Astrocyte (in vitro differentiated cells and primary cell): ENCODE measurements at regions not wholly inside any gene's neighbourhood (a gene's known extent, or its start where the extent isn't known, plus 50 kb on each side); places are given as distances from the start of the nearest gene placed in this dataset.

Experiments
- DNase-seq: peaks from one replicate; pipeline ENCODE4 v3.0.0-alpha.2; 2010; ENCODE audit warnings: low read depth
- FAIRE-seq: peaks from 2 replicates; lab custom pipeline; 2011; peaks lifted over from hg19 to GRCh38; lab: Jason Lieb, UNC
- H2AFZ ChIP-seq: 2 replicates; pipeline ENCODE4 v1.6.0; 2012; ENCODE audit warnings: low read depth, low read length, inconsistent platforms
- H3K27ac ChIP-seq: 2 replicates; pipeline ENCODE4 v1.5.1; 2011; ENCODE audit warnings: low read depth, low read length, inconsistent platforms
- H3K27me3 ChIP-seq: 2 replicates; pipeline ENCODE4 v1.6.0; 2011; ENCODE audit warnings: low read length, inconsistent platforms; ENCODE audit not compliant: insufficient read depth
- H3K36me3 ChIP-seq: 2 replicates; pipeline ENCODE4 v1.5.1; 2011; ENCODE audit warnings: low read length, inconsistent platforms; ENCODE audit not compliant: insufficient read depth
- H3K4me1 ChIP-seq: 2 replicates; pipeline ENCODE4 v1.5.1; 2011; ENCODE audit warnings: low read length, inconsistent platforms; ENCODE audit not compliant: insufficient read depth
- H3K4me2 ChIP-seq: 2 replicates; pipeline ENCODE4 v1.6.0; 2012; ENCODE audit warnings: low read length, inconsistent platforms
- H3K4me3 ChIP-seq: 2 replicates; pipeline ENCODE4 v1.5.1; 2011; ENCODE audit warnings: low read depth, mild to moderate bottlenecking, low read length, inconsistent platforms; ENCODE audit not compliant: insufficient read depth
- H3K79me2 ChIP-seq: 2 replicates; pipeline ENCODE4 v1.6.0; 2012; ENCODE audit warnings: mild to moderate bottlenecking, low read length, inconsistent platforms; ENCODE audit not compliant: insufficient read depth
- H3K9ac ChIP-seq: 2 replicates; pipeline ENCODE4 v1.6.0; 2012; ENCODE audit warnings: mild to moderate bottlenecking, low read length, inconsistent platforms
- H3K9me3 ChIP-seq: 2 replicates; pipeline ENCODE4 v1.5.1; 2012; ENCODE audit warnings: low read depth, mild to moderate bottlenecking, low read length, inconsistent platforms; ENCODE audit not compliant: insufficient read depth
- H4K20me1 ChIP-seq: 2 replicates; pipeline ENCODE4 v1.6.0; 2012; ENCODE audit warnings: low read length, inconsistent platforms; ENCODE audit not compliant: insufficient read depth
- H3K27ac Mint-ChIP-seq: one replicate; pipeline ENCODE4 v1.8.0; 2021; ENCODE audit warnings: mild to moderate bottlenecking, mixed read lengths; ENCODE audit not compliant: unreplicated experiment
- H3K27me3 Mint-ChIP-seq: one replicate; pipeline ENCODE4 v1.8.0; 2021; ENCODE audit warnings: low read depth, mixed read lengths; ENCODE audit not compliant: unreplicated experiment
- H3K36me3 Mint-ChIP-seq: one replicate; pipeline ENCODE4 v1.8.0; 2021; ENCODE audit warnings: low read depth, mixed read lengths; ENCODE audit not compliant: unreplicated experiment
- H3K4me1 Mint-ChIP-seq: one replicate; pipeline ENCODE4 v1.8.0; 2021; ENCODE audit warnings: low read depth, mixed read lengths; ENCODE audit not compliant: unreplicated experiment
- H3K4me3 Mint-ChIP-seq: one replicate; pipeline ENCODE4 v1.8.0; 2021; ENCODE audit warnings: mild to moderate bottlenecking, moderate library complexity, mixed read lengths; ENCODE audit not compliant: unreplicated experiment
- H3K9me3 Mint-ChIP-seq: one replicate; pipeline ENCODE4 v1.8.0; 2021; ENCODE audit warnings: mild to moderate bottlenecking, mixed read lengths; ENCODE audit not compliant: unreplicated experiment
- CTCF ChIP-seq: IDR thresholded peaks from 2 replicates; pipeline ENCODE4 v1.5.1; 2011; ENCODE audit warnings: low read depth, mild to moderate bottlenecking, inconsistent platforms, low read length, moderate library complexity; ENCODE audit not compliant: insufficient read depth
- EZH2 ChIP-seq: IDR thresholded peaks from 2 replicates; pipeline ENCODE4 v1.6.1; 2012; ENCODE audit warnings: mild to moderate bottlenecking, low read length, inconsistent platforms; ENCODE audit not compliant: insufficient read depth

- no peaks in the 10 kb centered on the region for H3K27me3 ChIP-seq
- TF ChIP-seq CTCF = no peak
- no peak for TF ChIP-seq EZH2
- Mint-ChIP-seq H3K27ac (no peak overlapping the region), H3K4me1 (no peaks in the 10 kb centered on the region), H3K27me3 (no peaks in the 10 kb centered on the region), H3K4me3 (no peak overlapping the region), H3K36me3 (no peaks in the 10 kb centered on the region), H3K9me3 (no peaks in the 10 kb centered on the region)
- DNase-seq (no peak), FAIRE-seq (no peak)
- H3K9me3 ChIP-seq = no peaks in the 10 kb centered on the region
- H3K4me3 ChIP-seq = no peak overlapping the region
- H3K9ac ChIP-seq = no peak overlapping the region
- no peaks in the 10 kb centered on the region for H3K36me3 ChIP-seq
- H2AFZ ChIP-seq = no peak overlapping the region
- no peaks in the 10 kb centered on the region for H3K4me1 ChIP-seq
- no peak overlapping the region for H3K27ac ChIP-seq
- no peak overlapping the region for H3K4me2 ChIP-seq
- no peaks in the 10 kb centered on the region for H3K79me2 ChIP-seq
- no peaks in the 10 kb centered on the region for H4K20me1 ChIP-seq
Observed at GRCh38 chr13:88107570-88107969, 436.4 kb downstream of the SLITRK5 start.

DNA sequence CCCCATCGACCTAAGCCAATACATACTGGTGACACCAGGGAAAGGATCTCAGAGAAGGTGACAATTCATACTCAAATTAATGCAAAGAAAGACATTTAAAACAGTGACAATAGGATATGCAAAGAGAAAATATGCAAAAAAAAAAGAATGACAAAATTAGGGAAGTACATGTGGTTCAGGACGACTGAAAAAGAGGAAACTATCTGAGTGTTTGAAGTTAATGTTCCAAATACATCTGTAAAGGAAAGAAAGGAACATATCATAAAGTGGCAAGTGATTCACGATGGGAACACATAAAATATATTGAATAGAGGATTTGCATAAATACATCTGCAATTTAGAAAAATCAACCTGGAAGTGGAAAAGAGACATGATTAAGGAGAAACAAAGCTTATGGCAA, 441.4 kb downstream of the SLITRK5 start:
- Mint-ChIP-seq H3K36me3 (no peaks in the 10 kb centered on the region), H3K27ac (no peak overlapping the region), H3K9me3 (no peaks in the 10 kb centered on the region), H3K27me3 (no peaks in the 10 kb centered on the region), H3K4me1 (no peaks in the 10 kb centered on the region), H3K4me3 (no peak overlapping the region)
- Histone ChIP-seq H3K9ac (no peak overlapping the region), H3K4me2 (no peak overlapping the region), H2AFZ (no peak overlapping the region), H3K27ac (no peak overlapping the region), H3K27me3 (no peaks in the 10 kb centered on the region), H3K4me3 (no peak overlapping the region), H3K4me1 (no peaks in the 10 kb centered on the region), H3K9me3 (no peaks in the 10 kb centered on the region), H3K36me3 (no peaks in the 10 kb centered on the region), H3K79me2 (no peaks in the 10 kb centered on the region), H4K20me1 (no peaks in the 10 kb centered on the region)
- FAIRE-seq (no peak), DNase-seq (no peak)
- TF ChIP-seq CTCF (no peak), EZH2 (no peak)

DNA sequence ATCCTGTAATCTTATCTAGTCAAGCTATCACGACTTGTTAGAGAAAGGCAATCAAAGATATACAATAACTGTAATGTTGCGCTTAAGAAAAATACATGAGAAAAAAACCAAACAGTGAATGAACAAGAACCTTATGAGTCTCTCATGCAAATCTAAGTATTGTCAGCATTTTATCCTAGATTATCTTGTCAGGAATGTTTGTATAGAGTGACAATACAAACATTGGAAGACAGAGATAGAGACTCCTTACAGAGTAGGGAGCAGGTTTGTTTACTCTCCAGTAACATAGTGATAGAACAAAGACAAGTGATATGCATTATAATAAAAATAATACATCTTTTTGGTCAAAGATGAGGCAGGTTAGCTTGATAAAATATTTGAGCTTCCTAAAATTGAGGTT, 444.8 kb downstream of the SLITRK5 start:
- H3K27me3 ChIP-seq = no peaks in the 10 kb centered on the region
- Mint-ChIP-seq H3K4me1 (no peaks in the 10 kb centered on the region), H3K9me3 (no peaks in the 10 kb centered on the region), H3K27me3 (no peaks in the 10 kb centered on the region), H3K36me3 (no peaks in the 10 kb centered on the region), H3K4me3 (no peak overlapping the region), H3K27ac (no peak overlapping the region)
- no peak for TF ChIP-seq EZH2
- TF ChIP-seq CTCF = no peak
- H3K4me2 ChIP-seq = no peak overlapping the region
- H3K4me1 ChIP-seq = no peaks in the 10 kb centered on the region
- FAIRE-seq (no peak), DNase-seq (no peak)
- H3K36me3 ChIP-seq = no peaks in the 10 kb centered on the region
- no peaks in the 10 kb centered on the region for H3K79me2 ChIP-seq
- H3K27ac ChIP-seq = no peak overlapping the region
- no peak overlapping the region for H2AFZ ChIP-seq
- no peak overlapping the region for H3K9ac ChIP-seq
- H3K4me3 ChIP-seq = no peak overlapping the region
- no peaks in the 10 kb centered on the region for H4K20me1 ChIP-seq
- no peaks in the 10 kb centered on the region for H3K9me3 ChIP-seq
